ENCODE measurements at regions not wholly inside any gene's neighbourhood (a gene's known extent, or its start where the extent isn't known, plus 50 kb on each side); places are given as distances from the start of the nearest gene placed in this dataset.

GRCh38 chr2:82913566-82913965 is 1545.5 kb downstream of the SUCLG1 start:
- no peak for TF ChIP-seq CTCF (IDR thresholded peaks at IDR 0.05; ENCODE audit: insufficient read depth, low read length, poor library complexity, severe bottlenecking)
- Histone ChIP-seq H3K4me3 (replicated peaks; ENCODE audit: low read depth, low read length) (no peak overlapping the region), H3K36me3 (ENCODE audit: control insufficient read depth, insufficient read depth, low read length) (no peaks in the 10 kb centered on the region), H3K27me3 (replicated peaks; ENCODE audit: control insufficient read depth, insufficient read depth, low read length) (no peaks in the 10 kb centered on the region)
- DNase-seq (ENCODE audit: extremely low read depth, insufficient read length): no peak

- Histone ChIP-seq H3K4me3 (replicated peaks; ENCODE audit: low read depth, low read length) (no peak overlapping the region), H3K36me3 (ENCODE audit: control insufficient read depth, insufficient read depth, low read length) (no peaks in the 10 kb centered on the region), H3K27me3 (replicated peaks; ENCODE audit: control insufficient read depth, insufficient read depth, low read length) (no peaks in the 10 kb centered on the region)
- no peak for DNase-seq (ENCODE audit: extremely low read depth, insufficient read length)
- TF ChIP-seq CTCF (IDR thresholded peaks at IDR 0.05; ENCODE audit: insufficient read depth, low read length, poor library complexity, severe bottlenecking): no peak
These were observed 1563.0 kb downstream of the SUCLG1 start for GRCh38 chr2:82896117-82896516.

- no peaks in the 10 kb centered on the region for H3K36me3 ChIP-seq (ENCODE audit: control insufficient read depth, insufficient read depth, low read length)
- no peak for TF ChIP-seq CTCF (IDR thresholded peaks at IDR 0.05; ENCODE audit: insufficient read depth, low read length, poor library complexity, severe bottlenecking)
These were observed 1565.9 kb downstream of the SUCLG1 start for GRCh38 chr2:82893190-82893589.

GRCh38 chr2:82879803-82880202 is 1579.3 kb downstream of the SUCLG1 start:
- Histone ChIP-seq H3K4me3 (replicated peaks; ENCODE audit: low read depth, low read length) (no peak overlapping the region), H3K27me3 (replicated peaks; ENCODE audit: control insufficient read depth, insufficient read depth, low read length) (no peaks in the 10 kb centered on the region), H3K36me3 (ENCODE audit: control insufficient read depth, insufficient read depth, low read length) (no peaks in the 10 kb centered on the region)
- DNase-seq (ENCODE audit: extremely low read depth, insufficient read length): no peak
- no peak for TF ChIP-seq CTCF (IDR thresholded peaks at IDR 0.05; ENCODE audit: insufficient read depth, low read length, poor library complexity, severe bottlenecking)

More at GRCh38 chr2:82893190-82893589, 1565.9 kb downstream of the SUCLG1 start:
- H3K27me3 ChIP-seq (replicated peaks; ENCODE audit: control insufficient read depth, insufficient read depth, low read length): no peaks in the 10 kb centered on the region
- H3K4me3 ChIP-seq (replicated peaks; ENCODE audit: low read depth, low read length): no peak overlapping the region
- DNase-seq (ENCODE audit: extremely low read depth, insufficient read length): no peak

- Histone ChIP-seq H3K27me3 (replicated peaks; ENCODE audit: control insufficient read depth, insufficient read depth, low read length) (no peaks in the 10 kb centered on the region), H3K4me3 (replicated peaks; ENCODE audit: low read depth, low read length) (no peak overlapping the region), H3K36me3 (ENCODE audit: control insufficient read depth, insufficient read depth, low read length) (no peaks in the 10 kb centered on the region)
- TF ChIP-seq CTCF (IDR thresholded peaks at IDR 0.05; ENCODE audit: insufficient read depth, low read length, poor library complexity, severe bottlenecking): no peak
- no peak for DNase-seq (ENCODE audit: extremely low read depth, insufficient read length)
These were observed 1583.2 kb downstream of the SUCLG1 start for GRCh38 chr2:82875858-82876257.

- no peak for DNase-seq (ENCODE audit: extremely low read depth, insufficient read length)
- Histone ChIP-seq H3K36me3 (ENCODE audit: control insufficient read depth, insufficient read depth, low read length) (no peaks in the 10 kb centered on the region), H3K4me3 (replicated peaks; ENCODE audit: low read depth, low read length) (no peak overlapping the region), H3K27me3 (replicated peaks; ENCODE audit: control insufficient read depth, insufficient read depth, low read length) (no peaks in the 10 kb centered on the region)
- no peak for TF ChIP-seq CTCF (IDR thresholded peaks at IDR 0.05; ENCODE audit: insufficient read depth, low read length, poor library complexity, severe bottlenecking)
These were observed 1601.1 kb downstream of the SUCLG1 start for GRCh38 chr2:82857967-82858366.
